IPS DF 6.9 (cell line): ENCODE measurements at regions not wholly inside any gene's neighbourhood (a gene's known extent, or its start where the extent isn't known, plus 50 kb on each side); places are given as distances from the start of the nearest gene placed in this dataset.

Source experiments
- DNase-seq: peaks from one replicate; pipeline ENCODE4 v3.0.0-alpha.2; 2013; ENCODE audit warnings: low read depth, low spot score
- H3K27ac ChIP-seq: one replicate; pipeline ENCODE4 v1.5.1; 2013; ENCODE audit warnings: low read length, control low read depth
- H3K27me3 ChIP-seq: 2 replicates; pipeline ENCODE4 v1.6.1; 2013; ENCODE audit warnings: mild to moderate bottlenecking, low read length; ENCODE audit not compliant: control insufficient read depth, insufficient read depth
- H3K36me3 ChIP-seq: 2 replicates; pipeline ENCODE4 v1.6.1; 2013; ENCODE audit warnings: low read length; ENCODE audit not compliant: control insufficient read depth, insufficient read depth
- H3K4me1 ChIP-seq: 2 replicates; pipeline ENCODE4 v1.6.1; 2013; ENCODE audit warnings: low read length; ENCODE audit not compliant: control insufficient read depth, insufficient read depth
- H3K4me3 ChIP-seq: 2 replicates; pipeline ENCODE4 v1.5.1; 2013; ENCODE audit warnings: mild to moderate bottlenecking, low read length
- H3K9me3 ChIP-seq: 2 replicates; pipeline ENCODE4 v1.6.1; 2013; ENCODE audit warnings: low read length, inconsistent platforms; ENCODE audit not compliant: control insufficient read depth, insufficient read depth
- WGBS: extraction: QIAGEN DNeasy Blood & Tissue Kit; methylation state at CpG from one replicate; pipeline ENCODE4 v1.1.7; 2013; ENCODE audit warnings: mixed read lengths, missing lambda C conversion rate; ENCODE audit not compliant: insufficient read length, insufficient coverage; 5-methylcytosine and 5-hydroxymethylcytosine counted together

- H3K4me1 ChIP-seq = no peaks in the 10 kb centered on the region
- no CpG with 5 or more reads among the region's 1 CpG for WGBS
- H3K27ac ChIP-seq = no peak overlapping the region
Measured at GRCh38 chr4:64516176-64516575, 106.9 kb upstream of the TECRL start.

GRCh38 chr4:64508089-64508488 is 98.8 kb upstream of the TECRL start:
- Histone ChIP-seq H3K36me3 (no peaks in the 10 kb centered on the region), H3K4me1 (no peaks in the 10 kb centered on the region), H3K27ac (no peak overlapping the region), H3K4me3 (no peak overlapping the region), H3K9me3 (no peaks in the 10 kb centered on the region), H3K27me3 (no peaks in the 10 kb centered on the region)
- DNase-seq = no peak

More at GRCh38 chr4:64516176-64516575, 106.9 kb upstream of the TECRL start:
- no peak overlapping the region for H3K4me3 ChIP-seq
- DNase-seq = no peak
- H3K36me3 ChIP-seq = no peaks in the 10 kb centered on the region
- no peaks in the 10 kb centered on the region for H3K27me3 ChIP-seq
- no peaks in the 10 kb centered on the region for H3K9me3 ChIP-seq

DNA sequence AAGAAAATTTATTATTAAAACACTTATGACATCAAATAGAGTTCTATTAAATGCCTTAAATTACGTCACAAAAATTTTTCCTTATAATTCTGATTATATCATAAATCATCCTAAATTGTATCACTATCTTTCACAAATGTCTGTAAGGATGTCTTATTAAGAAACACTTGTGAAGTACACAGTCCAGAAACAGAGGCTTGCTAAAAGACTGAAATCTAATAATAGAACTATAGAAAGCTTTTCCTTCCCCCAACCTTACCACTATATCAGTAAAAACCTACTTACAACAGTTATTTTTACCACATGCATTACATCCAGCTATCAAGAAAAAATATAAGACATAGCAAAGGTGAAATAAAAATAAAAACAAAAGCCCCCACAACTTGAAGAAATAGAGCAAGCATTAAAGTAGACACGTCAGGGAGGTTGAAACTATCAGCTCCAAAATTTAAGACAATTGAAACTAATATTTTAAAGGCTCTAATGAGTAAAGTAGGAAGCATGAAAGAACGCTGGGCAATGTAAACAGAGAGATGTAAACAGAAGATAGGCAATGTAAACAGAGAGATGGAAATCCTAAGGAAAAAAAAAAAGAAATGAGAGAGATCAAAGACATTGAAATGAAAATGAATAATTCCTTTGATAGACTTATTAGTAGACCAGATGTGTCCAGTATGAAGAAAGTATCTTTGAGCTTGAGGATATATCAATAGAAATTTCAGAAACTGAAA is 94.9 kb upstream of the TECRL start:
- DNase-seq = no peak
- H3K9me3 ChIP-seq = no peaks in the 10 kb centered on the region
- no peaks in the 10 kb centered on the region for H3K36me3 ChIP-seq
- H3K4me3 ChIP-seq = no peak overlapping the region
- H3K4me1 ChIP-seq = no peaks in the 10 kb centered on the region
- no peak overlapping the region for H3K27ac ChIP-seq
- WGBS = 100% methylated on average over 1 of the region's 3 CpGs
- no peaks in the 10 kb centered on the region for H3K27me3 ChIP-seq

- H3K36me3 ChIP-seq = no peaks in the 10 kb centered on the region
- WGBS = no CpG with 5 or more reads among the region's 2 CpGs
- no peak for DNase-seq
- H3K4me1 ChIP-seq = no peaks in the 10 kb centered on the region
- H3K4me3 ChIP-seq = no peak overlapping the region
- no peak overlapping the region for H3K27ac ChIP-seq
- H3K27me3 ChIP-seq = no peaks in the 10 kb centered on the region
- no peaks in the 10 kb centered on the region for H3K9me3 ChIP-seq
Measured at GRCh38 chr4:64503416-64503815, 94.2 kb upstream of the TECRL start.

DNA sequence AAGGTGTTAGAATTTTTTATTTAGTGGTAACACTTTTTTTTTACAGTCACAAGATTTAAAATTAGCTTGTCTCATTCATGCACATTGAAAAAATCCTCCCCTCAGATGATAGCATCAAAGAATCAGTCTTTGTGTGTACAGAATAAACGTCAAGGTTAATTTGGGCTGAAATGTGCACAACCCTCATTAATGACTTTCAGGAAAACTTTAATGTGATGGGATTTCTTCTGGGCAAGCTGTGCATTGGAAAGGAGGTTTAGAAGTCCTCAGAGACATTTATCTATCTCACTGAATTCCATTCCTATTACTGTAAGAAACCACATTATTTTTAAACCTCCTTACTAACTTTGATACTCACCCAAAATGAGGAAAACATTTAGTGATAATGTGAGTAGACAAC is 88.2 kb upstream of the TECRL start:
- WGBS = no CpG with 5 or more reads among the region's 1 CpG
- H3K27me3 ChIP-seq = no peaks in the 10 kb centered on the region
- no peak for DNase-seq
- H3K4me3 ChIP-seq = no peak overlapping the region
- H3K27ac ChIP-seq = no peak overlapping the region
- no peaks in the 10 kb centered on the region for H3K9me3 ChIP-seq
- no peaks in the 10 kb centered on the region for H3K36me3 ChIP-seq
- no peaks in the 10 kb centered on the region for H3K4me1 ChIP-seq

DNA sequence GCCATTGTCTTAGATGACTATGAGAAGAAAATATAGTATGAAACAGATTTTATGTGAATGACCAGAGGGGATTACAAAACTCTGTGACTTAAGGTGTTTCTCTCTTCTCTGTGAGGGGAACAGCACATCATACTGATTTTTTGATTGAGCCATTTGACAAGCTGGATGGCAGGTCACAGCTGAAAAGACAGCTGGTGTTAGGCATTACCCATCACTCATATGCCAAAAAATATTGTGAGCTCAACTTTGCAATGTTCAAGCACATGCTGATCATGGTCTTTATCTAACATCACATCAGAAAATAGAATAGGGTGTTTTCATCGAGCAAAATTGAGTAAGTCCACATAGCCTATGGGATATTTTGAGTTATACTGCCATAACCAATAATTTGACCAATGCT is 86.7 kb upstream of the TECRL start:
- H3K4me1 ChIP-seq = no peaks in the 10 kb centered on the region
- H3K4me3 ChIP-seq = no peak overlapping the region
- WGBS = no CpG with 5 or more reads among the region's 1 CpG
- no peak overlapping the region for H3K27ac ChIP-seq
- no peaks in the 10 kb centered on the region for H3K9me3 ChIP-seq
- no peaks in the 10 kb centered on the region for H3K36me3 ChIP-seq
- H3K27me3 ChIP-seq = no peaks in the 10 kb centered on the region
- no peak for DNase-seq

GRCh38 chr4:64489628-64490027 is 80.4 kb upstream of the TECRL start:
- Histone ChIP-seq H3K4me1 (no peaks in the 10 kb centered on the region), H3K36me3 (no peaks in the 10 kb centered on the region), H3K27ac (no peak overlapping the region), H3K4me3 (no peak overlapping the region), H3K9me3 (no peaks in the 10 kb centered on the region), H3K27me3 (no peaks in the 10 kb centered on the region)
- DNase-seq = no peak
- no CpG with 5 or more reads among the region's 2 CpGs for WGBS

- H3K4me1 ChIP-seq = no peaks in the 10 kb centered on the region
- no peaks in the 10 kb centered on the region for H3K36me3 ChIP-seq
- no peak for DNase-seq
- H3K27ac ChIP-seq = no peak overlapping the region
- no CpG with 5 or more reads among the region's 2 CpGs for WGBS
- no peaks in the 10 kb centered on the region for H3K9me3 ChIP-seq
- H3K4me3 ChIP-seq = no peak overlapping the region
- no peaks in the 10 kb centered on the region for H3K27me3 ChIP-seq
Measured at GRCh38 chr4:64479338-64479737, 70.1 kb upstream of the TECRL start.

DNA sequence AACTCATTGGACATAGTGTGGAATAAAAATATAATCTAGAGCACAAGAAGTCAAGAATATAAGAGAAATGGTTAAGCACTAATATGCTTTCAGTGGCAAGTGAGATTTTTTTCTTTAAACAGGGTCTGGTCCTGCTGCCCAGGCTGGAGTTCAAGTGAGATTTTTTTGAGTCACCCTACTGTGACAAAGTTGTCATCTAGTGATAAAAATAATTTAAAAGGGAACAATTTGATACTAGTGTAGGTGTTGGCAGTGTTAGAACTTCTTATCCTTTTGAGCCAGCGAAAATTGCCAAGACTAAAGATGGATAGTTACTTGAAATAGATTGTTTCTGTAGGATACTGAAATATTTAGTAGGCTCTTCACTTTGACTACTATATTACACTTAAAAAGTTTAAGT is 67.9 kb upstream of the TECRL start:
- Histone ChIP-seq H3K27ac (no peak overlapping the region), H3K4me1 (no peaks in the 10 kb centered on the region), H3K9me3 (no peaks in the 10 kb centered on the region), H3K36me3 (no peaks in the 10 kb centered on the region), H3K27me3 (no peaks in the 10 kb centered on the region), H3K4me3 (no peak overlapping the region)
- no CpG with 5 or more reads among the region's 1 CpG for WGBS
- no peak for DNase-seq

DNA sequence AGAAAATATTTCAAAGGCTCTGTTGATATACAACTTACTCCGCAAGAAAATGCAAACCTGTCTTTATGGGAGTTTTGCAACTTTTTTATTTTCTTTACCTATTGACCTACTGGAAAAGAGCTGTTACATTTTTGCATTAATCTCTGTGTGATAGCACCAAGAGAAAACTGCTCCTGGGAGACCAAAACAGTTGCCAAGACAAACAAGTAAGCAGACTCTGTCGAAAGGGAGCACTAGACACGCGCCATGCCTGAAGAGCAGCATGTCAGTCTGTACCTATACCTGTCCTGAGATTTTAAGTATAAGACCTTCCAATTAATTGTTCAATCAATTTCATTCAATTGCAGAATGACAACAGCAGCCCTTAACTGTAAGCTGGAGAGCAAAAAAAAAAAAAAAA is 56.0 kb upstream of the TECRL start:
- Histone ChIP-seq H3K9me3 (no peaks in the 10 kb centered on the region), H3K4me1 (no peaks in the 10 kb centered on the region), H3K27me3 (no peaks in the 10 kb centered on the region), H3K36me3 (no peaks in the 10 kb centered on the region), H3K4me3 (no peak overlapping the region), H3K27ac (no peak overlapping the region)
- no CpG with 5 or more reads among the region's 4 CpGs for WGBS
- no peak for DNase-seq

GRCh38 chr4:64464581-64464980 is 55.3 kb upstream of the TECRL start:
- H3K4me1 ChIP-seq = no peaks in the 10 kb centered on the region
- no peak overlapping the region for H3K4me3 ChIP-seq
- H3K27me3 ChIP-seq = no peaks in the 10 kb centered on the region
- no peak overlapping the region for H3K27ac ChIP-seq
- no peak for DNase-seq
- H3K36me3 ChIP-seq = no peaks in the 10 kb centered on the region
- H3K9me3 ChIP-seq = no peaks in the 10 kb centered on the region
- no CpG with 5 or more reads among the region's 5 CpGs for WGBS
